Stimulated activated naive CD4-positive, alpha-beta T cell (primary cell): ENCODE measurements at regions not wholly inside any gene's neighbourhood (a gene's known extent, or its start where the extent isn't known, plus 50 kb on each side); places are given as distances from the start of the nearest gene placed in this dataset.

Source experiments
- DNase-seq, 6 experiments: peaks; one replicate each; lab custom pipeline; 2025; lab: John Stamatoyannopoulos, UW

DNA sequence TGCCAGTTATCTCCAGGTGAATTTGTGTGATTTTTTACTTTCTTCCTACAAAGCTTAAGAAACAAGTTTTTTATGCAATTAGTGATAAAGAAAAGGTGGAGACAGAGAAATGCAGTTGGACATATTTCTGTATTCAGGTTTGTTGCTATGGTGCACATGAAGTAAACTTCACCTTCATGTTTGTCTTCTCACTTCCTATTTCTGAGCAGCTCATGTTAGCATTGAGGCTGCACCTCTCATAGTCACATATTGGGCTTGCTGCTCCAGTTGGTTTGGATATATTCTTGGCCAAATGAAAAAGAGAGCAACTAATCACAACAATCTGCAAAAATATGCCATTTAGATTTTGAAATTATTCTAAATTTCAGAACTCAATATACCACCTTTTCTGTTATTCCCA, 475.6 kb upstream of the ZWINT start:
- no peak for DNase-seq

DNA sequence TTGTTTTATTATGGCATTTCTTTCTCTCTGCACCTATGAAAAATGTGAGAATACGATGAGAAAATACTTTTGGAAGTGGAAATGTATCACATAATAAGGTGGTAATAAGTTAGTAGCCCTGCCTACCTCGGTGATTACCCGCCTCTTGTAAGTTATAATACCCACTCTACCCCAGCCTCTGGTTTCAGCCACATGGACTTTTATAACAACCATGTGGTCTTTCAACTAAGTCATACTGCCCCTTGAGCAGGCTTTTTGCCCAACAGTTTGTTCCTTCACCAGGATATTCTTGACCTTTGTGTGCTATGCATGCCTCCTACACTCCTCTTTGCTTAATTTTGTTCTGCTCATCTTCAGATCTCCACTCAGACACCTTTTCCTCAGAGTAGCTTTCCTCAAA, 470.6 kb upstream of the ZWINT start:
- DNase-seq = no peak

DNA sequence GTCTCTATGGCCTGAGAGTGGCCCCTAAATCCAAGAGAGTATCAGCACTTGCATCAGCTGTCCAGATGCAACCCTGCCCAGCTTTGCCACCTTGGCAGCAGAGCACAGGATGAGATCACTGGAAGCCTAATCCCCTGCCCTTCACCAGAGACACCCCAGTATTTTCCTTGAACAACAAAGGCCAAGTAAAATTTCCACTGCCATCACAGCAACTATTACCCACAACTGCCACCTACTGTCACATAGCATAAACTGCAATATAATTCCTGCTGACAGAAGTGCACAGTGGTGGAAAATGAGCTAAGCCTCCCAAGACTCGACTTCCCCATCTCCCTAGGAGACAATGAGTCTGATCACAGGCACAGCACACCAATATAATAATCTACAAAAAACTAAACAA, 462.8 kb upstream of the ZWINT start:
- no peak for DNase-seq

DNA sequence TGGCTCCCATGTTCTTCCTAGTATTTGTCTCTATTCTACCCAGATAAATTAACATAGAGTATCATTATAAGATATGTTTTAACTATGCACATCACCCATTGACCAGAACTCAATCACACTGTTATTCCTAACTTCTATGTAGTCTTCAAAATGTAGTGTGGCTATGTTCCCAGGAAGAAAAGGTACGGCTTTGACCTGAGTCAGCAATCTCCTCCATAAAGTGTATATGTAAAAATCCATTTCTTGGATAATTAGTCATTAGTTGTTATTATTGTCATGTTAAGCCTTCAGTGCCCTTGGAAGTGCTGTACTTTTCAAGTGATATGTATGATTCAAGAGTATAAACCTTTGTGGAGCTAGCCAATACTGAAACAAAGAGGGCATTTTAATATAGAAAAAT, 444.0 kb upstream of the ZWINT start:
- no peak for DNase-seq

DNA sequence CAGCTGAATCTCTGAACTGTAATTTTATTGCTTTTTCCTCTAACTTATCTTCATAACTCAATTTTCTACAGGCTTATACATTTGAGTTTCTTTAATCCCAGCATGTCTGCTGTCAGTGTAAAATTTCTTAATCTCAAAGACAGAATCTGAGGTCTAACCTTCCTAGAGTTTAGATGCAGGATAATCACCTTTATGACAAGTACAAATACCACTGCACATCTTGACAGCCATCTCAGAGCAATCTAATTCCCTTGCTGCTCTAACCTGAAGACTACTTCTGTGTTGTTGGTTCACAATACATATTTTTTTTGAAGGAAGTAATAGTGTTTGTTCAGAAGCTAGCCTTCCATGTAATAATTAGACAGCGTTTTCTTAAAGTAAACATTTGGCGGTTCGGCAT, 424.2 kb upstream of the ZWINT start:
- DNase-seq = no peak

DNA sequence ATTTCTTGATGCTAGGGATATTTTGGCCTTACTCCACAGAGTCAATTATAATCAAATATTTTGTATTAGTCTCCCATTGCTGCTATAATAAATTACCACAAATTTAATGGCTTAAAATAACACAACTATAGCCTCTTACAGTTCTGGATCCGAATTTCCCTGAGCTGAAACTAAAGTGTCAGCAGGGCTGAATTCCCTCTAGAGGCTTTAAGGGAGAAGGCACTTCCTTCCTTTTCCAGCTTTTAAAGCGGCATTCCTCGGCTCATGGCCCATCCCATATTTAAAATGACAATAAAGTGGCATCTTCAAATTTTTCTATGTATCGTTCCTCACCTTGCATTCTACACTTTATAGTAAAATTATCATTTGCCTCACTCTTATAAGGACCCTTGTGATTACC, 421.4 kb upstream of the ZWINT start:
- no peak for DNase-seq

DNA sequence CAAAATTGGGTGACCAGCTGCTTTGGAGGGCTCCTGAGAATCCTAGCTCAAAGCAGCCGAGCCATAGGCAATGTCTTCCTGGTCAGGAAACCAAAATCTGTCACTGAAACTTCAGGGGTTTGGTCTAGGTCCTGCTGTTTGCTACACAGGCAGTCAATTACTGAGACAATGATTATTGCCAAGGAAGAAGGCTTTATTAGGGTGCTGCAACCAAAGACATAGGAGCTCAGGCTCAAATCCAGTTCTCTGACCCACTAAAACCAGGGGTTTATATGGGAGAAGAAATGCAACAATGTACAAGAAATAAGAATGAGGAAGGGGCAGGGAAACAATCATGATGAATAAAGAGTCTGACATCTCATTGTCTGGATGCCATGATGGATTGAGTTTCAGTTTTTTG, 410.3 kb upstream of the ZWINT start:
- DNase-seq = no peak

DNA sequence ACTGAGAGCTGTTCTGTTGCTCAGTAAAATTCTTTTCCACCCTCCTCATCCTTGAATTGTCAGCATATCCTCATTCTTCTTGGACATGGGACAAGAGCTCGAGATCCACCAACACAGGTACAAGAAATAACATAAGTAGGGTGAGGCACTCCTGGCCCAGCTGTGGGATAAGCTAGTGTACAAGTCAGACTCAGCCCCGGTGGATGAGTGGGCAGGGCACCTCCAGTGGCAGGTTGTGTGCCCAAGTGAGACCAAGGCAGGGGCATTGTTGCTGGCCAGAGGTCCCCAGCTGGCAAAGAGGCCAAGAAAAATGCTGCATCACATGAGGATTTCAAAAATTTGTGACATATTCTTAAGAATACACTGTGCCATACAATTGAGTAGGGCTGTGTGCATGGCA, 402.0 kb upstream of the ZWINT start:
- DNase-seq = no peak

DNA sequence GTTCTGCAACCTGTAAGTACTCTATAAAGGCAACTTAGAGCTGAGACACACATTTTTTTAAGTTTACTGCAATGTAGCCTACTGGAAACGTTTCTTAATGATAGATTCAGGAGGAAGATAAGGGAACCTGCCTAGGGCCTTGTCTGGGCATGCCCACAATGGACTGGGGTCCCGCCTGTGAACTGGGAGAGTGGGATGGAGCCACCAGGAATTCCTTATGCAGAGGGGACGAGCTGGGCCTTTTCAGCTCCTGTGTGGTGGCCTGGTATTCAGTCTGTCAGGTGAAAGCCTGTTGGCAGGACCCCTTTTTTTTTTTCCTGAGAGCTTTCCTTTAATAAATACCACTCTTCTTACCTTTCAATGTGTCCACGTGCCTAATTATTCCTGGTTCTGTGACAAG, 384.4 kb upstream of the ZWINT start:
- DNase-seq = no peak

DNA sequence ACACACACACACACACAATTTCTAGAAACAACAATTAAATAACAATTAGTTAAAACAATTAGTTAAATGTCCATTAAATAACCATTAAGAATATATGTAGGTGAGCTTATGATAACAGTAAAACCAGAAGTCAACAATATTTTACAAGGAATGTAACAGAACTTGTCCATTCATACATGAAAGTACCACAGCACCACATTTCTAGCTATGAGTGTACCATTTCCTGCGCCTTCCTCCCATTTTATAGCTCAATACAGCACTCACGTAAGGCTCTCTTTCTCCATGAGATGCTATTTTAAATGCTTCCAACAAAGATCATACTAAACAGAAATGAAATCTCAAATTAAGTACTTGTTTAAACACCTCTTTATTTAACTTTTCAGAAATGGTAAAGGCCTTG, 367.3 kb upstream of the ZWINT start:
- no peak for DNase-seq

DNA sequence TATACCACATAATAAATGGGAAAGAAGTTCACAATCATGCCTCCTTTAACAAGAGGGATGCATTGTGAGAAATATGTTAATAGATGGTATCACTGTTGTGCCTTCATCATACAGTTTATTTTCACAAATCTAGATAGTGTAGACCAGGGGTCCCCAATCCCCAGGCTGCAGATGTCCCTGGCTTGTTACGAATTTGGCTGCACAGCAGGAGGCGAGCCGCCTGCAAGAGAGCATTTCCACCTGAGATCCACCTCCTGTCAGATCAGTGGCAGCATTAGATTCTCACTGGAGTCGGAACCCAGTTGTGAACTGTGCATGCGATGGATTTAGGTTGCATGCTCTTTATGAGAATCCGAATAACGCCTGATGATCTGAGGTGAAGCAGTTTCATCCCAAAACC, 361.9 kb upstream of the ZWINT start:
- no peak for DNase-seq

DNA sequence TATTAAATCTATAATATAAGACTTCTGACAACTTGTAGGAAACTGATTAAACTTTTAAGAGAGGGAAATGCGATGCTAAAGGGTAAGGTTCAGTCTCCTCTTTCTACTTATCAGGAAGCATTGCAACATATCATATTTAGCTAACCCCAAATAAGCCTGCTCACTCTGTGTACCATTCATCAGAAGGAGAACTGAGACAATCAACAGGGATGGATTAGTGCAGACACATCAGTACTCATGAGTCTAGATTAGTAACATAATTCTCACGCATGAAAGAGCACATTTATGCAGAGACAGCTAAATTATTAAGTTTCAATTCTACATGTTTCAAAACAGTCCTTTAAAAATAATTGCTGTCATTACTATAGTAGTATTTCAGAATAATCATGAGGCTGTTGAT, 354.2 kb upstream of the ZWINT start:
- DNase-seq = no peak

DNA sequence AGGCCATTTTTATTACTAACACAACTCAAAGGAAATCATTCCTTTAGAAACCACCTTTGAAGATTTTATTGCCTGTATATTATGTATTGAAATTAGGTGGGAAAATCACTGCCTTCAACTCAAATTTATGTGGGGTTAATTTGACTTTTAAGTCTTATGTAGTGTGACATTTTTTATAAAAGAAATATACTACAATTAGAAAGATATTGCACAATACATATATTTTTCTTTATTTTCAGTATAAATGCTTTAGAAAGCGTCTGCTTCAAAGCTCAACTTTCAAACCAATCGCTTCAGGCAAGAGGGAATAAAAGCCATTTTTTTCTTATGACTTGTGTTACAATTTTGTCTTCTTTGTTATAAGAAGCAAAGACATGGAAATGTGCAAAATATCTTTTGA, 337.4 kb upstream of the ZWINT start:
- no peak for DNase-seq

DNA sequence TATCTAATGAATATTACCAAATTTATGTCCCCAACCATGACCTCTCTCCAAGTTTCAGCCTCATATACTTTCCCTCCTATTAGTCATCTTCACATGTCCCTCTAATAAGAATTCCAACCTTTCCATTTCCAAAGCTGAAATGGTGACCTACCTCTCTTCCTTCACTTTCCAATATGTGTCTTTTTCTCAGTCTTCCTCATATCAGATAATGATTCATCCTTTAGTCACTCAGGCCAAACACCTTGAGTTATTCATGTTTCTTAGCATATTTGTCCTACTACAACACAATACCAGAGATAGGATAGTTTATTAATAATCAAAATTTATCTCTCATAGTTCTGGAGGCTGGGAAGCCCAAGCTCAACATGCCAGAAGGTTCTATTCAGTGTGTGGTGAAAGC, 318.5 kb upstream of the ZWINT start:
- no peak for DNase-seq

DNA sequence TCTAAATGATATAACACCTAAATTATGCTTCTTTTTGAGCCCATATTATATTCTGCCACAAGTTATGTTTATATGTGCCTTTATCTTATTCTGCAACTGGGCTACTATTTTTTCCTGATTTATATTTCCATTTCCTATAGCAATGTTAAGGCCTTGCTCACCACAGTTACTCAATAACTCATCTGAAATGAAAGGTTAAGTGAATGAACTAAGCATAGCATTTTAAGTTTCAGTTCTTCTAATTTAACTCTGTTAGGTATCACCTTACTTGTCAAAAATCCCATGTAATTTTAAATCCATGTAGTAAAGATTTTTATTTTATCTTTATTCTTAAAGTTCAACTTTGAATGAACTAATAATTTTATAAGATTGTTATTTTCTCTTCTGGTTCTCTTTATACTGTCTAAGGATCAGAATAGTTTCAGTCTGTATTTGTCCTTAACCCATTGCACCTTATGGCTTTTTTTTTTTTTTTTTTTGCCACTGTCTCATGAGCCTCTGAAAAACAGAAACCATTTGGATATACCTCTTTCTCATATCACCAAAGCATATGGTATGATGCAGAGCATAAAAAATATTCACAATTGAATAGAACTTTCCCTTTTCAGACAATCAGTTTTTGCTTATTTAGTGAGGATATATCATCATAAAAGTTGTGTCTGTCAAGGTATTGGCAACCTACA, 301.8 kb upstream of the ZWINT start:
- DNase-seq = no peak

DNA sequence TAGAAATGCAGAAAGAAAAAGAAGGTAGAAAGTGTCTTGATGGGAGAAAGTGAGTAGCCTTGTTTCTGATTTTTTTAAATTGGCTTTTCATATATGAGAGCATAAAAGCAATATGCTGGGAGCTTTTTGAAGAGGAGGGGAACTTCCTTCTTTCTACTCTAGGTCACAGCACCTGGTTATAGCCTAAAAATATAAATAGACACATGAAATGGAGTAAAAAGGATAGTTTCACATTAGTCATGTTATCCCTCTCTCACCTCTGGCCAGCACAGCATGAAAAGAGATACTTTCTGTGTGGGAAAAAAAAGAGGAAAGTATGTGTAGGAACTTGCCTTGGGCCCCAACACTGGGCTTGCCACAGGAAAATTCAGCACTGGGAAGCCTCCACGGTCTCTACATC, 292.2 kb upstream of the ZWINT start:
- DNase-seq = no peak

DNA sequence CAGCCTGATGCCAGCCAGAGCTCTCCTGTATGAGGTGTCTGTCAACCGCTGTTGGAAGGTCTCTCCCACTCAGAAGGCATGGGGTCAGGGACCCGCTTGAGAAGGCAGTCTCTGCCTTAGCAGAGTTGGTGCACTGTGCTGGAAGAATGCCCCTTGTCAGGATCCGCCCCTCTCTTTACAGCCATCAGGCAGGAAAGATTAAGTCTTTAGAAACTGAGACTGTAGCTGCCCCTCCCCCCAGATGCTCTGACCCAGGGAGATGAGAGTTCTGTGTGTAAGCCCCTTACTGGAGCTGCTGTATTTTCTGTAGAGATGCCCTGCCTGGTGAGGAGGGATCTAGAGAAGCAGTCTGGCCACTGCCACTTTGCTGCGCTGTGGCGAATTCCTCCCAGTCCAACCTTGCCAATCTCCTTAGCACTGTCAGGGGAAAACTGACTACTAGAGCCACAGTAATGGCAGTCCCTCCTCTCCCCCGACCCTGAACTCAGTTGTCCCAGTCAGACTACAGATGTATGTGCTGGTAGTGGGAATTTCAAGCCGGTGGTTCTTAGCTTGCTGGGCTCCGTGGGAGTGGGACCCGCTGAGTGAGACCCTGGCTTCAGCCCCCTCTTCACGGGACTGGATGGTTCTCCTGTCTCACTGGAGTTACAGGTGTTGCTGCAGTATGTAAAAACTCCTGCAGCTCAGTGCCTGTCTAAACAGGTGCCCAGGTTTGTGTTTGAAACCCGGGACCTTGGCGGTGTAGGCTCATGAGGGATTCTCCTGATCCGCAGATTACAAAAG, 285.5 kb upstream of the ZWINT start:
- no peak for DNase-seq

DNA sequence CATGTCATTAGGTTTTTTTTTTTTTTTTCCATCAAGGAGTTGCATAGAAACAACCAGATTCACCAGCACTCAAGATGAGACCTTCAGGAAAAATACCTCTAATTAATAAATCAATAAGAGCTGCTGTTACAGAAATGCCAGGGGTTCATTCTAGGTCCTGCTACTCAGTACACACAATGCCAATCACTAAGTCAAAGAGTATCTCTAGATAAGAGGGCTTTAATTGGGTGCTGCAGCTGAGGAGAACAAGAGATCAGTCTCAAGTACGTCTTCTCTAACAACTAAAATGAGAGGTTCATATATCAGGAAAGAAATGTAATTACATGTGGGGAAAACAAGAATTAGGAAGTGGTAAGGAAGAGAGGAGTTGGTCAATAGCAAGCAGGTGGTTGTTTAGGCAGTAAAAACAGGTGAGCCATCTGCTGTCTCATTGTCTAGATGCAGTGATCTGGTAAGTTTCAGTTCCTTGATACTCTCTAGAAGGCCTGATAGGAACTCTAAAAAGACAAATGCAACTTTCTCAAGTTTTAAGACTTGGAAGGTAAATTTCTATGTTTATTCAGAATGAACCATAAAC, 272.9 kb upstream of the ZWINT start:
- no peak for DNase-seq

DNA sequence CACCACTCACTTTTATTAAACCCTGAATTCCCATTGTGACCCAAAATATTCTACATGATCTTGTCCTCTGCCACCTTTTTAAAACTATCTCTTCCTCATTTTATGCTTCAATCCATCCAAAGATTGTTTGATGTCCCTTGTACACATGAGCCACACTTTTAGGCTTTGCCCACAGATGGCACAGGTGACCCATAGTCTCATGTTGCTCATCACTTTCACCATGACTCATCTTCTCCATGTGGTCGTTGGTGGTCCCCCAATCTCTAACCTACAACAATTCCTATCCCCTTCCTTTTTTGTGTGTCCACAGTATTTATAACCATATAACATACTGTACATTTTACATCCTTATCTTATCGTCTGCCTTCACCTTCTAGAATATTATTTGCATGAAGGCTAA, 271.5 kb upstream of the ZWINT start:
- no peak for DNase-seq

DNA sequence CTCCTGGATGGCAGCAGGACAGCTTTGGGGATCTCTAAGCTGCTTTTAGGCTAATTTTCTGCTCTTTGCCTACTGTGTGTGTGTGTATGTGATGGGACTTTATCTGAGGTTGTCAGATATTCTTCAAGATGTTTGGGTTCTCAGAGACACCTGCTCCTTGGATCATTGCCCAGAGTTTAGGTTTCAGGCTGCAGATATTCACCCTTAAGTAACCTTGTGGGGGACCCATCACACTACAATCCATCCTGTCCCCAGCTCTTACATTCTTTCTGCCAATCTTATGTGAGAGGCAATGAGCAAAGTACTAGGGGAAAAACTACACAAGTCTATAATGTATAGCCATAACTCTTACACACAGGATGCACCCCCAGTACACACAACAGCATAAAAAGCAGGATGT, 263.0 kb upstream of the ZWINT start:
- DNase-seq = no peak

DNA sequence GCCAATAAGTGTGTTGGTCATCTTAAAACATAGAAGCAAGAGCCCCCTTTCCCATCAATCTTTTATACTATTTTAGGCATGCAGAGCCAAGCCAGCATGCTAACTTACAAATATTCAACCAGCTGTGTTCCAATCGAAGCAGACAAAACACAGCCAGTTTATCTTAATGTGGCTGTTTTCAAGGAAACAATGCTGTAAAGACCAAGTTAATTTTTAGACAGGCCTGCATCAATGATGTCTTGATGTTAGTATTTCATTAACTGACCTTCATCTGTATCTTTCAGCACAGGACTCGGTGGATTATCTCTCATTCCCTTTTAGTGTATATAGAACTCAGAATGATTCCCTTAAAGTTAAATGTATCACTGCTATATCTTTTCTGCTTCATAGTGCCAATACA, 262.0 kb upstream of the ZWINT start:
- no peak for DNase-seq

DNA sequence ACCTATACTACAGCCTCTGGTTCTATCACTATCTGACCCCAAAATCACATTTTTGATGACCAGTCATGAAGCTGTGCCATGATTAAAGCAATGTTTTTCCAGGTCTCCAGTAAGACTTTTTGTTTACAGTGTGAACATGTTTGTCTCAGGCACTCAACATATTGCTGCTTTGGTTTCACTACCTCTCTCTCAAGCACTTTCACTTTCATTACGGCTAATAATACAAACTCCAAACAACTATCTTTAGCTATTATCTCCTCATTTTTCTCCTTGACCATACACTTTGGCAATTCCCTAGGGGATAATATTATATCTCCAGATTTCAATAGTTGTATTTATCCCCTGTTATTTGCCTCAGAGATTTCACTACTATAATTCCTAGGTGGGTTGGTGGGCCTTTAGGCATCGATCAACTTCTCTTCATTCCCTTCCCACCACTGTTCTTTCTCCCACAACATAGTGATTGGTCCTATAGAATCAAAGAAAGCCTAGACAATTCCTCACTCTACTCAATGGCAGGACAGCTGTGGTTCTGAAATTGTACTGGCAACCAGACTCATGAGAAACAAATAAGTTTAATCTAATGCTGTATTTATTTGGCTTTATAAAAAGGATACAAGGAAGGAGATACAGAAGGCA, 261.4 kb upstream of the ZWINT start:
- no peak for DNase-seq

DNA sequence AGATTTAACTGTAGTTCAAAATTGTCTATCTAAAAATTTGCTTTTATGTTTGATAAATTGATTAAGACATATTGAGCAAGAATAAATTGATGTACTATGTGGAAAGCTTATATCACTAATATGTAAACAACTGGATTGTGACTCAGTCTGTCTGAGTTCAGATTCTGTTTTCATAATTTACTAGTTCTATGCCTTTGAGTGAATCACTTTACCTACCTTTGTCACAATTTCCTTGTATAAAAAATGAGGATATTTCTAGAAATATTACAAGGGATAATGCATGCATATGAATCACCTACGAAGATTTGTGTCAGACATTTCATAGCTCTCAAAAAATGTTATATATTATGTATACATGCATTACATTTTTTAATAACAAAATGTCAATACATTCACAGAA, 245.1 kb upstream of the ZWINT start:
- no peak for DNase-seq
